GM18858 (cell line): ENCODE measurements at regions not wholly inside any gene's neighbourhood (a gene's known extent, or its start where the extent isn't known, plus 50 kb on each side); places are given as distances from the start of the nearest gene placed in this dataset.
A peak's percentile ranks its signal among the peaks of the same experiment; 100 is the strongest.
"Not testable (repeated sequence)": the region's sequence is repeated elsewhere in the genome, so short reads cannot be mapped to it uniquely, and the experiment has no call there.

Source experiments
- ATAC-seq: cut with Tn5 transposase; IDR thresholded peaks from one replicate; pipeline ENCODE4 v1.9.1; 2021; ENCODE audit not compliant: unreplicated experiment

- ATAC-seq, result no peak
These were observed 205.3 kb downstream of the SOX2 start for GRCh38 chr3:181917027-181917426.

- no peak for ATAC-seq
These were observed 207.7 kb downstream of the SOX2 start for GRCh38 chr3:181919375-181919774.

GRCh38 chr3:181920409-181920808, 208.7 kb downstream of the SOX2 start:
- no peak for ATAC-seq

- ATAC-seq, result peak; percentile 97
These were observed 209.5 kb downstream of the SOX2 start for GRCh38 chr3:181921220-181921619.

- not testable (repeated sequence) for ATAC-seq
These were observed 214.1 kb downstream of the SOX2 start for GRCh38 chr3:181925841-181926240.

- no peak for ATAC-seq
These were observed 217.8 kb downstream of the SOX2 start for GRCh38 chr3:181929501-181929900.

GRCh38 chr3:181930105-181930504, 218.4 kb downstream of the SOX2 start:
- ATAC-seq, result peak; percentile 28

GRCh38 chr3:181932039-181932438, 220.3 kb downstream of the SOX2 start:
- peak; percentile 67 for ATAC-seq

- ATAC-seq, result peak; percentile 37
These were observed 221.4 kb downstream of the SOX2 start for GRCh38 chr3:181933052-181933618.

- no peak for ATAC-seq
These were observed 224.2 kb downstream of the SOX2 start for GRCh38 chr3:181935915-181936314.

GRCh38 chr3:181936774-181937173, 225.0 kb downstream of the SOX2 start:
- no peak for ATAC-seq

GRCh38 chr3:181938580-181938979, 226.9 kb downstream of the SOX2 start:
- ATAC-seq, result not testable (repeated sequence)

GRCh38 chr3:181940703-181941102, 229.0 kb downstream of the SOX2 start:
- no peak for ATAC-seq

GRCh38 chr3:181941250-181941649, 229.5 kb downstream of the SOX2 start:
- peak; percentile 90 for ATAC-seq

- ATAC-seq, result no peak
These were observed 231.6 kb downstream of the SOX2 start for GRCh38 chr3:181943285-181943684.

GRCh38 chr3:181947606-181948005, 235.9 kb downstream of the SOX2 start:
- no peak for ATAC-seq

GRCh38 chr3:181948286-181948685, 236.6 kb downstream of the SOX2 start:
- no peak for ATAC-seq

- no peak for ATAC-seq
These were observed 240.5 kb downstream of the SOX2 start for GRCh38 chr3:181952221-181952620.

- no peak for ATAC-seq
These were observed 241.2 kb downstream of the SOX2 start for GRCh38 chr3:181952929-181953328.

GRCh38 chr3:181955566-181955965, 243.8 kb downstream of the SOX2 start:
- peak; percentile 69 for ATAC-seq

- peak; percentile 25 for ATAC-seq
These were observed 244.4 kb downstream of the SOX2 start for GRCh38 chr3:181956122-181956521.

GRCh38 chr3:181966393-181966792, 254.7 kb downstream of the SOX2 start:
- no peak for ATAC-seq

GRCh38 chr3:181969925-181970324, 258.2 kb downstream of the SOX2 start:
- ATAC-seq, result no peak
